ENCODE measurements at regions not wholly inside any gene's neighbourhood (a gene's known extent, or its start where the extent isn't known, plus 50 kb on each side); places are given as distances from the start of the nearest gene placed in this dataset.

- DNase-seq (ENCODE audit: low read depth in 3 of 3) = no peak
Observed at GRCh38 chr15:47299846-47300434, 417.4 kb upstream of the SEMA6D start.

GRCh38 chr15:47300596-47300995, 416.7 kb upstream of the SEMA6D start:
- DNase-seq (ENCODE audit: low read depth in 3 of 3) = no peak

DNA sequence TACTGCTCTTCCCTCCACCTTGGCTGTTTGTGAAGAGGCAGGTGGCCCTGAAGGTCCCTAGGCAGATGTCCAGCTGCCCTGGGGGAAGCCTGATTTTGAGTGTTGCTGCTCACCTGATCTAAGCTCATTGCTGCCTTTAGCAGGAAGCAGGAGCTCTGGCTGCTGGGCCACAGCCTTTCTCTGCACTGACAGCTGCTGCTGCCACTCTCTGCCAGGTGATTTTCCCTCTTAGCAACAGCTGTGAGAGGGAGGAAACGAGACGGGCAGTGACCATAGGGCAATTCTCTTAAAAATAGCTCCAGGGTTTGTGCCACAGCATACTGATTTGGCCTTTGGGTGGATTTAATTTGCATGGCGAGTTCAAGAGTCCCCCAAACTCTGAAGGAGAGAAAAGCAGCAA, 415.8 kb upstream of the SEMA6D start:
- no peak for DNase-seq (ENCODE audit: low read depth in 3 of 3)

DNA sequence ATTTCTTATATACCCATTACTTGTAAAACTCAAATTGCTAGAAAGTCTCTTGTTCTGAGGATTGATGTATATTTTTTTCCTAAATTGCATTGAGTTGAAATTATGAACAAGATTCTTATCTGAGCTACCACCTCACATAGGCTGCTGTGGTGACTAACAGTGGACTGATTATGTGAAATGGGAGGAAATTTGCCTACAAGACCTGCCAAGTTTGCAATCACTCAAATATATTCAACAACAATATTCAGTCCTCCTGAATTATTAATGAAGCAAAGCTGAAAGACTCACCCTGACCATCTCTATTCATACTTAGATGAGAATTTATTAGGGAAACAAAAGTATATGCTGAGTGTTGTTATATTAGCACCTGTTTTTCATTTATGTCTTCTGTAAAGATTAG, 412.6 kb upstream of the SEMA6D start:
- DNase-seq (ENCODE audit: low read depth in 3 of 3) = no peak

GRCh38 chr15:47312161-47312560, 405.1 kb upstream of the SEMA6D start:
- no peak for DNase-seq (ENCODE audit: low read depth in 3 of 3)

DNA sequence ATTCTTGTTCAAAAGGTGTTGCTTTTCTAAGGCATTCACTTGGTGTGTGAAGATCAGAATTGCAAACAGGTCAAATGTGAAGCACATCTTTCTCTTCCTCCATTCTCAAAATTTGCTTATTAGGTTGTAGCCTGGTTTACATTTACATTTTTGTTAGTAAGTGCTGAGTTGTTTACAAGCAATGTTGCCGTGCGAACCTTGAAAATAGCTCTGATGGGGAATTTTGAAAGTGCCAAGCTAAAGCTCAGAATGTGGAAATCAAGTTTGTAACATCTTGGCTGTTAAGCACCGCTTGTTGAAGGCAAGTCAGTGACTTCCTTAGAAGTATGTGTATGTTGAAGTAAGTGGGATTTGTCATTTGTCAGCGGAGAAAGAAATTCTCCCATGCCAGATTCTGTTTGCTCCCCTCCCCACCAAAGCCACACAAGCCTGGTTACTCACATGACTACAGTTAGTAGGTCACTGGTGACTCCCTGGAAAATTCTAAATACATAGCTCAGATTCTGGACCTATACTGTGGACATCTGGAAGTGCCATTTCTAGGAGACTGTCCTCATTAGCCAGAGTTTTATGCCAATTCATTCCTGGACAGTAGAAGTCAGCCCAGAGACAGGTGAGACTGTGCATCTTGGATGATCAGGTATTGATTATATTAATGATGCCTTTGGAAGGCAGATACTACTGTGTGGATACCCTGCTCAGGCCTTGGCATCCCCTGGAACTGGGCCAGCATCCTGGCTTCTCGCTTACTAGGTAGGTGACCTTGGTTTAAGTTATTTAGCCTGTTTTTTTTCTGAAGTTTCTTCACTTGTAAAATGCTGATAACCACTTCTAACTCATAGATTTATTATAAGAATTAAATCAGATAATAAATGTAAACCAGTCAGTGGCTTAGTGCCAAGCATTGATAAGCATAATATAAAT, 390.6 kb upstream of the SEMA6D start:
- no peak for DNase-seq (ENCODE audit: low read depth in 3 of 3)

DNA sequence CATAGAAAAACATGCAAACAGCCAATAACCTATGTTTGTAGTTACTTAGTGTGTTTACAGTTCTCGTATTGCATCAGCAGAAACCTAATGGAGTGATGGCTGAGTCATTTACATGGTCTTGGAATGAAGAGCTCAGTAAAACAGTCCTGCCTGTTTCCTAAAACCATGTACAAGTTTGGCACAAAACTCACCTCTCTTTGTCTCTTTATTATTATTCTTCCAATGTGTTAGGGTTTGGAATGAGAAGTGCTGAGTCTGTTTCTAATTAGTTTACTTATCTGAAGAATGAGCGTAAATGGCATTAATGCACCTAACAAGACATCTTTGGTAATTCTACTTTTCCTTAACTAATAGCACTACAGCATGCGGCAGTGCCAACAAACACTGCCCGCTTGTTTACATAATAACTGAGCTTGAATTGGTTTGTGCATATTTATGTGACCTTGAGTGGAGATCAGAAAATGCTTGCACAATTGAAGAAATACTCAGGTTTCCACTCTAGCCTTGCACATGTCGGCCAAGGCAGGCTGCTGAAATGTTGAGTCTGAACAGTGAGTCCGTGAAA, 385.4 kb upstream of the SEMA6D start:
- no peak for DNase-seq (ENCODE audit: low read depth in 3 of 3)

DNA sequence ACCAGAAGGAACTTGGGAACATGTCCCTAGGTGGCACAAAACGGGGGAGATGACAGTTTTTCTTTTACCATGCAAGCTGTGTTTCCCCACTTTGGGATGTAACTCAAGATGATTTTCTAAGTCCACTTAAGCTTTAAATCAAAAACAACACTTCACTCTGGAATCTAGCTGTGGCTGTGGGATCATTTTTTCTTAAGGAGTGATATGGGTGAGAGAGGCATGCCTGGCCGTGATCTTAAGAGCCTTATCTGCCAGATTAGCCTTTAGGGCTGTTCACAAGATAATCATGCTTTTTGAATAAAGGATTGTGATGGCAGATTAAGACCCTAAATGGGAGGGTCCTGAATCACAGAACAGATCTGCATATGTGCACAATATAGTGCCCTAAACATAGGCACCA, 384.8 kb upstream of the SEMA6D start:
- no peak for DNase-seq (ENCODE audit: low read depth in 3 of 3)

GRCh38 chr15:47333734-47334133, 383.6 kb upstream of the SEMA6D start:
- no peak for DNase-seq (ENCODE audit: low read depth in 3 of 3)

DNA sequence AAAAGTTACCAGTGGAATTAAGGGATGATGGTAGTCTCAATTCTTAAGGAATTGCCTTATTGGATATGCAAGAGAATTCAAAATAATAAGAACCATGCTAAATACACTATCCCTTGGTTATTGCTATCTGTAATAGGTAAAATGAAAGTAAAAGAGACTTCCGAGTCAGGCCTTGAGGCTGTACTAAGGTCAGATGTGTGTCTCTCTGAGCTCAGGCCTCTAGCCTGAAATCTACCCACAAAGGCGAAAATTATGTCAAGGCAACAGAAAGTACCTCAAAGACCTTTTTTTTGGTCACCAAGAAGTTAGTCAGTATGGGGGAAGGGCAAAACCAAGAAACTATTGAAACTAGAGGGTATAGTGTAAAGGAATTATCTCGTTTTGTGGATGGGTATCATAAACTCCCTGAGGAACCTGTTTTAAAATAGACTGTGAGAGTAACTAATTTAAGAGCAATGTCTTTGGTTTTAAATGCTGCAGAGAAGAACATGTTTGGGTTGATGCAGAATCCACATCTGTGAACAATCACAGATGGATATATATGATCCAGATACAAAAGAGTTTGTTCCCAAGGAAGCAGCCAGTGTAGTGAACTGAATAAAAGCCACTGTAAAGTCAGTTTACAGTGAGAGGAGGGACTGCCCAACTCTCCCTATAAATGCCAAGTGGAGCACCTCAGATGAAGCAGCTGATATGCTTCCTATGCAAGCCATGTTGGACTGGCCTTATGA, 382.3 kb upstream of the SEMA6D start:
- DNase-seq (ENCODE audit: low read depth in 3 of 3) = no peak

GRCh38 chr15:47337106-47337505, 380.2 kb upstream of the SEMA6D start:
- no peak for DNase-seq (ENCODE audit: low read depth in 3 of 3)

DNA sequence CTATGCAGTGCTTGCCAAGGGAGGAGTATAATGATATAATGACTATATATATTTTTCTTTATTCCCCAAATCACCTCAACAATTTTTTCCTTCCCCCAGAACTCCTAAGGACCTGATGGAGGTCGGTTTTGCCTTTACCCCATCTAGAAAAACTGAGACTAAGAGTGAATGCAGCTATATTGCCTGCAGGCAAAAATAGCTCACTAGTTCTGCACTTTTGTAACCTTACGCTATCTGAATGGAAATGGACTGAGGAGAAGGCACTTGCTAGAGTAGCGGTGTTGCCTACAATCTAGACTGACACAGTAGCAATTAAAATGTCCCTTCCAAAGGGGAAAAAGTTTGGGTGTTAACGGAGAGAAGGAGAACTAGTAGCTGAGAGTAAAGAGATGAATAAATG, 379.5 kb upstream of the SEMA6D start:
- DNase-seq (ENCODE audit: low read depth in 3 of 3) = no peak

DNA sequence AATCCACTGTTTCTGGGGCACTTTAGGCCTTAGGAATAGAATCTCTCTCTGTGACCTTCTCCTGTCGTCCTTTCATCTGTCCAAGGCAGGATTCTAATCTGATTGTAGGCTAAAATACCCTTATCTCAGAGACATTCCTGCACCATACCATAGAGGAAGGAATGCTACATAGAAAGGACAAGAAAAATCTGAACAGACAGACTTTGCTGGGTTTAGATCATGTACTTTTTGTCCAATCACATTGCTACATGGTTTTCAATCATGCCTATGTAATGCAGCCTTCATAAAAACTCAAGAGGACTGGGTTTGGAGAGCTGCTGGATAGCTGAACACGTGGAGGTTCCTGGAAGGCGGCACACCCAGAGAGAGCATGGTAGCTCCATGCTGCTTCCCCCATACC, 378.5 kb upstream of the SEMA6D start:
- no peak for DNase-seq (ENCODE audit: low read depth in 3 of 3)

GRCh38 chr15:47339800-47340570, 377.3 kb upstream of the SEMA6D start:
- no peak for DNase-seq (ENCODE audit: low read depth in 3 of 3)

GRCh38 chr15:47340571-47340920, 376.8 kb upstream of the SEMA6D start:
- DNase-seq (ENCODE audit: low read depth in 3 of 3) = no peak

DNA sequence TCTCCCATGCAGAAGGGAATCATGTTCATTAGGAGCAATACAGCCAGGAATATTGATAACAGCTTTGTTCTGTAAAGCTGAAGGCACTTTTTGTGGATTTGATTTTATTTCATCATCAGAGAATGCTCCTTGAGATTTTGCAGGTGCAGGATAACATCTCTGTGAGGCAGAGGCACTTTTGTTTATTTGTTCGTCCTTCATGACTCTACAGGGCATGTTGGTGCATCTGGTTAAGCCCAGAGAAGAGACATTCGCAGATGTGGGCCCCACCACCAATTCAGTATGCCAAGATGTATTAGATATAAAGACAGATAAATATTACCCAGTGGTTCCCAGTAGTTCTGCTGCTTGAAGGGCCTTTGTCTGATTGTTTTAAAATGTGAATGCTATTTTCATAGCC, 368.1 kb upstream of the SEMA6D start:
- DNase-seq (ENCODE audit: low read depth in 3 of 3) = no peak

DNA sequence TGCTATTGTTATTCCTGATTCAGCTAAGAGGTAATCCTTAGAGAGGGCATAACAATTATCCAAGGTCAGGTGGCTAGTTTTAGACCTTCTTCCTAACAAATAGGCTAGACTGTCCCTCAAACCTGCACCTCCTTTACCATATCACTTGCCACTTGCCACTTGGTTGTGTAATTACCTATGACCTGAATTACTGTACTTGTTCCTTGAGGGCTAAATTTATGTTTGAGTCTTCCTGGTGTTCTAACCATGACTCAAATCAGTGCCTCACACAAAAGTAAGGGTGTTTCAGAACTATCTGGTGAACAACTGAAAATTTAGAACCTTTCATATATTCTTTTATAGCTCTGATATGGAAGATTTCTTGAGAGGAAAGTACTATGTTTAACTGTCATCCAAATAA, 365.8 kb upstream of the SEMA6D start:
- DNase-seq (ENCODE audit: low read depth in 3 of 3) = no peak

DNA sequence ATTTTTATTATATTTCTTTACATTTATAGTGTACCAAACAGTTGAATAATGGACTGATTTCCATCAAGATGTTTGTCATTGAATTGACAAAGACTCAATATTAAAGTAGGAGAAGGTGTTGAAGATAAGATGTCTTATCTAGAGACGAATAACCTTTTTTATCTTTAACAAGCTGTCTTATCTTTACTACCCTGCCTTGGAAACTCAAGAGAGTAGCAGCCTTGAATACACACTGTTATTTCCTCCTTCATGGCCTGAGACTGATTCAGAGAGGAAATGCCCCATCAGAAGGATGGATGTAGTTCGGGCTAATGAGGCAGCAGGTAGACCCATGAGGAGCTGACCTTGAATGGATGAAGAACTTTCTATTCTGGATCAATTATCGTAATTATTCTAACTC, 365.1 kb upstream of the SEMA6D start:
- DNase-seq (ENCODE audit: low read depth in 3 of 3) = no peak

DNA sequence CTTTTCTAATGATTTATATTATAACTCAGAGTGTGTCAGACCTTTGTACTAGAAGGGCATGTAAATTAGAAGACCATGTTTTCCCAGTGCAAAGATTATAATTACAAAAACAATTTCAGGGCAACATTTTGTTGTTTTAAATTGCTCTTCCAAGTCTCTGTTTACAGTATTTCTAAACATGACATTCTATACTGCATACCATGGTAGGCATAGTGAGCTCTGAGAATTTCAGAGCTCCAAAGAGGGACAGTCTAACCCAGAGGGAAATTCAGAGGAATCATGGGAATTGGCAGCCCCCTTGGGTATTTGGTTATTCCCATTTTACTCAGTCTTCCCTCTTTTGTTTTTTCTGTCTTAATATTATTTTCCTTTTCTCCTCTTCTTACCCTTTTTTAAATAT, 361.5 kb upstream of the SEMA6D start:
- DNase-seq (ENCODE audit: low read depth in 3 of 3) = no peak

DNA sequence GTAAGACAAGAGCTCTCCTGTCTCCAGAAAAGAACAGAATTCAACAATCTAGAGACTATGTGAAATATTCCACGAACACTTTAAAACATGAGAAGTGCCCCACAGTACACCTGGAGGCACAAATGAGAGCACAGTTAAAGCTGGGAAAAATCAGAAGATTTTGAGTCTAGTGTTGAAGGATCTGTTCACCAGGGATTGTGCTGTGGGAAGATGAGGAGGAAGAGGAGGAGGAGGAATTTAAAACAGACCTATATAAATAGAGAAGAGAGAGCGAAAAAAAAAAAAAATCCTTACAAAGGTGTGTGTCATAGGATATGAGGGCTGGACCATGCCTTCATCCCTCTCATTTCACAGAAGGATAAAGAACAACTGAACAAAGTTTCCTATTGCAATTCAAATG, 361.0 kb upstream of the SEMA6D start:
- DNase-seq (ENCODE audit: low read depth in 3 of 3) = no peak

DNA sequence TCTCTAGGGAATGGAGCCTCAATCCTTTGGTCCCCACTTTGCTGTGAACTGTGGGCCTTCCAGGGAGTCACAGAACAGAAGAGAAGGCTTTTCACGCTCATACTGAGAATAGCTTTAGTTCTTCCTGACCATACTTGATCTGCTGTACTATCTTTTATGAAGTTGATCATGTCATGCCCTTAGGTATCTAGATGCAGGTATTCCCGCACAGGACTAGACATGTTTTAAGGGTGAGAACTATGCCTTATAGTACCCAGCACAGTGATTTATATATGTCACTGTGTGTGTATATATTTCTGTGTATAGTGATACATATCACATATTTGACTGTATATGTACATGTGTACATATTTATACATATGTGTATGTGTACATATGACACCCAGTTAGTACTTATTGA, 358.4 kb upstream of the SEMA6D start:
- no peak for DNase-seq (ENCODE audit: low read depth in 3 of 3)

GRCh38 chr15:47360305-47360704, 357.0 kb upstream of the SEMA6D start:
- no peak for DNase-seq (ENCODE audit: low read depth in 3 of 3)

Data from stimulated activated CD4-positive, alpha-beta T cell treated with anti-CD3 and anti-CD28 coated beads, TNF-alpha, amount 100 ng/mL, for 4 hours (primary cell).